OCI-LY7 (cell line): ENCODE measurements at regions not wholly inside any gene's neighbourhood (a gene's known extent, or its start where the extent isn't known, plus 50 kb on each side); places are given as distances from the start of the nearest gene placed in this dataset.

Source experiments
- EZH2phosphoT487 ChIP-seq: fragments of 200-600 bp; sonication (generic); IDR thresholded peaks from 2 replicates; pipeline ENCODE4 v1.6.1; 2018; ENCODE audit warnings: low read depth, borderline replicate concordance, mild to moderate bottlenecking, mixed run types, antibody characterized with exemption, low read length, moderate library complexity, mixed read lengths
- TF ChIP-seq, protein P1 (sequence below): fragments of 200-600 bp; sonication (generic); conservative IDR thresholded peaks from 2 replicates; pipeline ENCODE4 v1.5.1; 2014; ENCODE audit warnings: mild to moderate bottlenecking, antibody characterized with exemption, low read length, moderate library complexity, mixed read lengths

DNA sequence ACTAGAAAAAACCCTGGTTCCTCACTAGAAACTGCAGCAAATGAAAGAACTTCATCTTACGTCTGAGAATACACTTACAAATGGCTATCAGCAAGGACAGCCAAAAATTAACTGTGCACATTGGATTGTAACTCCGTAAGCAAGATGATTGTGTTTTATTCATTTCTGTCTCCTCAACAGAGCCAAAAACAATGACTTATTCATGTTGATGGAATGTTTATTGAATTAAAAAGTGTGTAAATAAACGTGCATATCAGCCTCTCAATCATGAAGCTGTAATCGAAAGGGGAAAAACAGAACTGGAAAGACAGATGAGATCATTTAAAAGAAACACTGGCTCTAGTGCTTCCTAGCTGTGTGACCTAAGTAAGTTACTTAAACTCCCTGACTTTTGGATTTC, 307.5 kb upstream of the ZC3H12C start:
- no peak for TF ChIP-seq EZH2phosphoT487
- TF ChIP-seq, protein P1, sequence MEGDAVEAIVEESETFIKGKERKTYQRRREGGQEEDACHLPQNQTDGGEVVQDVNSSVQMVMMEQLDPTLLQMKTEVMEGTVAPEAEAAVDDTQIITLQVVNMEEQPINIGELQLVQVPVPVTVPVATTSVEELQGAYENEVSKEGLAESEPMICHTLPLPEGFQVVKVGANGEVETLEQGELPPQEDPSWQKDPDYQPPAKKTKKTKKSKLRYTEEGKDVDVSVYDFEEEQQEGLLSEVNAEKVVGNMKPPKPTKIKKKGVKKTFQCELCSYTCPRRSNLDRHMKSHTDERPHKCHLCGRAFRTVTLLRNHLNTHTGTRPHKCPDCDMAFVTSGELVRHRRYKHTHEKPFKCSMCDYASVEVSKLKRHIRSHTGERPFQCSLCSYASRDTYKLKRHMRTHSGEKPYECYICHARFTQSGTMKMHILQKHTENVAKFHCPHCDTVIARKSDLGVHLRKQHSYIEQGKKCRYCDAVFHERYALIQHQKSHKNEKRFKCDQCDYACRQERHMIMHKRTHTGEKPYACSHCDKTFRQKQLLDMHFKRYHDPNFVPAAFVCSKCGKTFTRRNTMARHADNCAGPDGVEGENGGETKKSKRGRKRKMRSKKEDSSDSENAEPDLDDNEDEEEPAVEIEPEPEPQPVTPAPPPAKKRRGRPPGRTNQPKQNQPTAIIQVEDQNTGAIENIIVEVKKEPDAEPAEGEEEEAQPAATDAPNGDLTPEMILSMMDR: no peak
